Epithelial cell of esophagus (primary cell): ENCODE measurements at regions not wholly inside any gene's neighbourhood (a gene's known extent, or its start where the extent isn't known, plus 50 kb on each side); places are given as distances from the start of the nearest gene placed in this dataset.

Experiments used
- DNase-seq: peaks from one replicate; pipeline ENCODE4 v3.0.0; 2010; ENCODE audit warnings: low read depth
- H3K4me3 ChIP-seq: 2 replicates; pipeline ENCODE4 v1.5.1; 2011; ENCODE audit warnings: mild to moderate bottlenecking, low read length, control low read depth
- CTCF ChIP-seq: IDR thresholded peaks from 2 replicates; pipeline ENCODE4 v1.5.1; 2011; ENCODE audit warnings: low read depth, mild to moderate bottlenecking, low read length, control low read depth, inconsistent platforms; ENCODE audit not compliant: insufficient read depth; ENCODE audit errors: missing control alignments

- no peak for TF ChIP-seq CTCF
- DNase-seq: peak; percentile 40
- H3K4me3 ChIP-seq: no peak overlapping the region
Observed at GRCh38 chr5:126098330-126099017, 324.7 kb upstream of the GRAMD2B start.

GRCh38 chr5:126099077-126099476, 324.1 kb upstream of the GRAMD2B start:
- no peak for DNase-seq

GRCh38 chr5:126100767-126101166, 322.4 kb upstream of the GRAMD2B start:
- H3K4me3 ChIP-seq: no peak overlapping the region
- peak; percentile 30 for TF ChIP-seq CTCF
- DNase-seq: no peak

More at GRCh38 chr5:126099077-126099476, 324.1 kb upstream of the GRAMD2B start:
- TF ChIP-seq CTCF: no peak
- no peak overlapping the region for H3K4me3 ChIP-seq

GRCh38 chr5:126101901-126102300, 321.3 kb upstream of the GRAMD2B start:
- H3K4me3 ChIP-seq: no peak overlapping the region
- no peak for TF ChIP-seq CTCF
- DNase-seq: no peak

GRCh38 chr5:126103050-126103449, 320.2 kb upstream of the GRAMD2B start:
- no peak for TF ChIP-seq CTCF
- DNase-seq: no peak
- no peak overlapping the region for H3K4me3 ChIP-seq

GRCh38 chr5:126103868-126104267, 319.3 kb upstream of the GRAMD2B start:
- TF ChIP-seq CTCF: no peak

GRCh38 chr5:126104341-126104740, 318.9 kb upstream of the GRAMD2B start:
- H3K4me3 ChIP-seq: no peak overlapping the region
- no peak for TF ChIP-seq CTCF
- no peak for DNase-seq

More at GRCh38 chr5:126103868-126104267, 319.3 kb upstream of the GRAMD2B start:
- no peak overlapping the region for H3K4me3 ChIP-seq
- no peak for DNase-seq
